GM19351 (cell line): ENCODE measurements at regions not wholly inside any gene's neighbourhood (a gene's known extent, or its start where the extent isn't known, plus 50 kb on each side); places are given as distances from the start of the nearest gene placed in this dataset.
"Not testable (repeated sequence)": the region's sequence is repeated elsewhere in the genome, so short reads cannot be mapped to it uniquely, and the experiment has no call there.

Experiments used
- ATAC-seq: cut with Tn5 transposase; IDR thresholded peaks from one replicate; pipeline ENCODE4 v1.9.1; 2021; ENCODE audit warnings: mild to moderate bottlenecking, moderate library complexity; ENCODE audit not compliant: unreplicated experiment

GRCh38 chr20:40010483-40010882 lies 678.6 kb downstream of the MAFB start:
- no peak for ATAC-seq

GRCh38 chr20:40009542-40009941 lies 679.5 kb downstream of the MAFB start:
- no peak for ATAC-seq

GRCh38 chr20:40008177-40008576 lies 680.9 kb downstream of the MAFB start:
- ATAC-seq = no peak

GRCh38 chr20:40006168-40006860 lies 682.7 kb downstream of the MAFB start:
- no peak for ATAC-seq

- ATAC-seq = not testable (repeated sequence)
Observed at GRCh38 chr20:40004092-40004491, 684.9 kb downstream of the MAFB start.

GRCh38 chr20:39993742-39994141 lies 695.3 kb downstream of the MAFB start:
- ATAC-seq = no peak

- ATAC-seq = no peak
Observed at GRCh38 chr20:39990692-39991091, 698.3 kb downstream of the MAFB start.

- no peak for ATAC-seq
Observed at GRCh38 chr20:39988991-39989390, 700.0 kb downstream of the MAFB start.

GRCh38 chr20:39986173-39986904 lies 702.7 kb downstream of the MAFB start:
- no peak for ATAC-seq

GRCh38 chr20:39985271-39985827 lies 703.7 kb downstream of the MAFB start:
- ATAC-seq = no peak

- ATAC-seq = no peak
Observed at GRCh38 chr20:39983655-39984054, 705.4 kb downstream of the MAFB start.

- ATAC-seq = no peak
Observed at GRCh38 chr20:39983183-39983582, 705.9 kb downstream of the MAFB start.

GRCh38 chr20:39974966-39975501 lies 714.0 kb downstream of the MAFB start:
- ATAC-seq = no peak

GRCh38 chr20:39968495-39968894 lies 720.5 kb downstream of the MAFB start:
- no peak for ATAC-seq

- ATAC-seq = no peak
Observed at GRCh38 chr20:39967806-39968205, 721.2 kb downstream of the MAFB start.

GRCh38 chr20:39961637-39962244 lies 727.3 kb downstream of the MAFB start:
- ATAC-seq = no peak

- ATAC-seq = no peak
Observed at GRCh38 chr20:39960522-39961428, 728.3 kb downstream of the MAFB start.

- not testable (repeated sequence) for ATAC-seq
Observed at GRCh38 chr20:39957911-39958310, 731.1 kb downstream of the MAFB start.

GRCh38 chr20:39954621-39955020 lies 734.4 kb downstream of the MAFB start:
- no peak for ATAC-seq

- ATAC-seq = no peak
Observed at GRCh38 chr20:39946931-39947330, 742.1 kb downstream of the MAFB start.
